ACHN (cell line): ENCODE measurements at regions not wholly inside any gene's neighbourhood (a gene's known extent, or its start where the extent isn't known, plus 50 kb on each side); places are given as distances from the start of the nearest gene placed in this dataset.
A peak's percentile ranks its signal among the peaks of the same experiment; 100 is the strongest.
"Not testable (repeated sequence)": the region's sequence is repeated elsewhere in the genome, so short reads cannot be mapped to it uniquely, and the experiment has no call there.

Source experiments
- DNase-seq: peaks from one replicate; pipeline ENCODE4 v3.0.0-alpha.2; 2015
- in situ Hi-C: cut with HindIII; loops from 2 replicates; pipeline ENCODE4 v1.10.0; 2017; ENCODE audit warnings: low sequenced_read_pairs, low pct_ligation_motif_present, low pct_unique_long_range_greater_than_20kb

DNA sequence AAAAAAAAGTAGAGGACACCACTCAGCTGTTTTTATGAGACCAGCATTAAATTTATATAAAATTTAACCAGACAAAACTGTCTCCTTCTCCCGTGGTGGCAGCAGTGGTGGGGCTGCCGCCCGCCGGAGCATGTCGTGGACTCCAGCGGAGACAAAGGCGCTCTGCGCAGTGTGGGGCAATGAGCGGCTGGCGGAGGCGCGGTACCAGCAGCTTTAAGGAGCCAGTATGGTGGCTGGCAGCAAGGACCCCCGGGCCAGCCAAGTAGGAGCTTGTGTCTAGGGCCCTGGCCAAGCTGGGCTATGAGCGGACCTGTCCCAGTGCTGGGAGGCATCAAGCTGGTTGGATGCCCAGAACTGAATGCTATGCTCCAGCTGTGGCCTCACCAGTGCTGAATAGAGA lies 2102.9 kb downstream of the NCAM2 start:
- in situ Hi-C loops, result no loop called here
- no peak for DNase-seq

DNA sequence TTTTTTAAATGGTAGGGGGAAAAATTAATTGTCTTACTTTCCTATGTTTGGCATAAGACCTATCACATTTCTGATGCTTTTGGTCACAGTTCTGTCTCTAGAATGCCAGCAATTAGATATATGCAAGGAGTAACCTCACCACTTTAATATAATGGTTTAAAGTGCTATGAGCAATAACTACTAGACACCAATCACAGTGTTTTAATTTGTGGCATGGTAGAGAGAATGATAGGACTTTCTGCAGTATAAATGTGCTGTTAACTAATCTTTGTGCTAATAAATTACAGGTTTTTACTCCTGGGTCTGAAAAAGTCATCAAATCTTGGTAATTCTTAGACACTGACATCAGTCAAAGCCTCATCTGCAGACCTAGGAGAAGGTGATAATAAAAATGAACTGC lies 2110.3 kb downstream of the NCAM2 start:
- in situ Hi-C loops, result no loop called here
- DNase-seq, result no peak

DNA sequence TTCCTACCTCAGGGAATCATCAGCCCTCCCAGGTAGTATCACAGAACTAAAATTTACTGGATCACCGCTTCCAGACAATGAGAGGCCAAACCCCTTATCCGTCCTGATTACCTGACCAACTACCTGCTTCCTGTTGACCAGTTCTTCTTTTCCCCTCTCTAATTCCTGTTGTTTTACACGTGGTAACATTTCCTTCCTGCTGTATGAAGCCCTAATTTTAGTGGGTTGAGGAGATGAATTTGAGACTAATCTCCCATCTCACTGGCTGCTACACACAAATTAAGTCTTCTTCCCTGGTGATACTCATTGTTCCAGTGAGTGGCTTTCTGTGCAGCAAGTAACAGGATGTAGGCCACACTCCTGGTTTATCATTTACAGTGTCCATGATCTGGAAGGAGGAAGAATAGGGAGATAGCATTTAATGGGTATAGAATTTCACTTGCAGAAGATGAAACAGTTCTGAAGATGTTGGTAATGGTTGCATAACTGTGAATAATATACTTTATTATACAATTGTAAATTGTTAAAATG lies 2112.9 kb downstream of the NCAM2 start:
- DNase-seq, result peak; percentile 38
- in situ Hi-C loops, result no loop called here

DNA sequence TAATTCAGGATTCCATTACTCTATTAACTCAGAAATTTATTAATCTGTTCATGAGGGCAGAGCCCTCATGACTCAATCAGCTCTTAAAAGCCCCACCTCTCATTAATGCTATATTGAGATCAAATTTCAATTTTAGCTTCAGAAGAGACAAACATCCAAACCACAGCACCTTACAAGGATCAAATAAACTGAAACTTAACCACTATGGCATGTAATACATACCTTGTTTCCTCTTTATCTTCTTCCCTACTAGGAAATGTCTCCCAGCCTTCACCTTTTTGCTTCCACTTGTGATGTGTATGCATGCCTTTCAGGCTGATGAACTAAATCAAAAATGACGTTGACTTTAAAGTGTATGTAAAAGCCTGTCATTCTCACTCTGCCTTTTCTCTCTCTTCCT lies 2121.3 kb downstream of the NCAM2 start:
- no peak for DNase-seq
- in situ Hi-C loops, result no loop called here

DNA sequence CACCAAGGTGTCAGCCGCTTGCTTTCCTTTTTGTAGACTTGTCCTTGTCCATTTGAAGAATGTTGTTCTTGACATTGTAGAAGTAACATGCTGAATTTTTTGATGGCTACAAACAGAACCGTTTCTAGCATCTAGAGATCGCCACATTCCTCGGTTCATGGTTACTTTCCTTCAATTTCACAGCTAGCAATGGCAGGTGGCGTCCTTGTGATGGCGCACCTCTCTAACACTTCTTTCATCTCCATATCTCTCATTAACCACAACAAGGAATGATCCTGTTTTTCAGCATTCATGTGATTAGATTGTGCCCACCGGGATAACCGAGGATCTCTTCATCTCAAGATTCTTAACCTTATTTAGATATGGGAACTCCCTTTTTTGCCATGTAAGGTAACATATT lies 2129.8 kb downstream of the NCAM2 start:
- no peak for DNase-seq
- in situ Hi-C loops, result no loop called here

DNA sequence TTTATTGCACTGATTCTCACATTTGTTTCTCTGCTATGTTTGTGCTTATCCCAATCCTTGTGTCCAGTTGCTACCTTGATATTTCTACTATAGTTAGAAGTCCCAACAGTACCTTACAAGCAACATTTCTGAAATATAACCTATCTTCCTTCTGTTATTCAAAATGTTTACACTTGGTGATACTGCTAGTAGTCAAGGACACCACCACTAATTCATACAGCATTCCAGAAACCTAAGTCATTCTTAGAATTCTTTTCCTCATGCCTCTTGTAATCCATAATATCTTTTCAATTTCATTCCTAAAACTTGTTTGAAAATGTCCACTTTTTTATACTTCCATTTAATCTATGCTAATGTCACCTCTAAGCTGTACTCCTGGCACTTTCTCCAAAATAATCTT lies 2132.1 kb downstream of the NCAM2 start:
- in situ Hi-C loops, result no loop called here
- peak; percentile 17 for DNase-seq

DNA sequence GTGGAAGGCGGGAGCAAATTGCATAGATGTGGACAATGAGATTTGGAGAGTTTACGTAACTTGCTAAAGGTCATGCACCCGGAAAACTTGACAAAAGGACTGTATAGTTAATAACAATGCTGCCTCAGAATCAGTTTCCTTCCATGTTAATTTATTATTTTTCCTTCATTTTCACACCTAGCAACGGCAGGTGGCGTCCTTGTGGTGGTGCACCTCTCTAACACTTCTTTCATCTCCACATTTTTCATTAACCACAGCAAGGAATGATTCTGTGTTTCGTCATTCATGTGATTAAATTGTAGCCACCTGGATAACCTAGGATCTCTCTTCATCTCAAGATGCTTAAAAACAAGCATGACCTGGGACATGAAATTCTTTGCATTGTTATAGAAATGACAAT lies 2133.0 kb downstream of the NCAM2 start:
- in situ Hi-C loops, result no loop called here
- peak; percentile 28 for DNase-seq

DNA sequence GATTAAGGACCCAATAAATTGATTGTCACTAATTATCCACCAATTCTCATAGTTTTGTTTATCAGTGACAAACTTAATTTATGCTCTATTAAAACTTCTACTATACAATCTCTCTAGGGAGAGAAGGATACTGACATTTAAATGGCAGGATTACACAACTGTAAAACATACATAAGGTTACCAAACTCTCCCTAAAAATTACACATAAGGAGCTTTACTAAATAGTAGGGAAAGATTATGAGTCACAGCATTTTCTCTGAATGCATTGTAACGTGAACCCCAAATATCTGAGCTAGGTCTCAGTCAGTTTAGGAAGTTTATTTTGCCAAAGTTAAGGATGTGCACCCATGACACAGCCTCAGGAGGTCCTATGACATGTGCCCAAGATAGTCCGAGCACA lies 2140.6 kb downstream of the NCAM2 start:
- no peak for DNase-seq
- in situ Hi-C loops, result no loop called here

DNA sequence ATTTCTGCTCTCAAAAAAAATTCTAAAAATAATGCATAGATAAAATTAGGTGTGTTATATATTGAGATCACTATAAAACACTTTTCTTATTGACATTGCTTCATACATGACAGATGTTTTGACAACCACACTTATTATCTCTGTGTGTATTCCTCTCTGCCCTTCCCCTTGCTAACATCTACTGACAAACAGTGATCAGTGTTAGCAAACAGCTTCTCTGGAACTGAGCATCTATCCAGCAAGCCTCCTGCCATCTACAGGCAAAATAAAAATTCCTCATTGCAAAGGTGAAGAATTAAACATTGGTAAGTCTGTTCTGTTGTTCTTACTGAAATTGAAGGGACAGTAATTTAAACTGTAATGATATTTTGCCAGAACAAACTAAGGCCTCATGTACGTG lies 2153.9 kb downstream of the NCAM2 start:
- in situ Hi-C loops, result no loop called here
- DNase-seq, result no peak

DNA sequence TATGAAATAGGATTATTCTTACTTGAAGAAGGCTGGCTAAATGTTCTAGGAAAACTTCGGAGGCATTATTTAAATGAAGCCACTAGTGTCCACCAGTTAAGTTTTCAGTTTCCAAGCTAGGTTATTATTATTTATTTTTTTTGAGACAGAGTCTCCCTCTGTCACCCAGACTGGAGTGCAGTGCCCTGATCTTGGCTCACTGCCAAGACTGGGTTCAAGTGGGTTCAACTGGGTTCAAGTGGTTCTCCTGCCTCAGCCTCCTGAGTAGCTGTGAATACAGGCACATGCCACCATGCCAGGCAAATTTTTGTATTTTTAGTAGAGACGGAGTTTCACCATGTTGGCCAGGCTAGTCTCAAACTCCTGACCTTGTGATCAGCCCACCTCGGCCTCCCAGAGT lies 2155.6 kb downstream of the NCAM2 start:
- in situ Hi-C loops, DNase-seq: not testable (repeated sequence)

DNA sequence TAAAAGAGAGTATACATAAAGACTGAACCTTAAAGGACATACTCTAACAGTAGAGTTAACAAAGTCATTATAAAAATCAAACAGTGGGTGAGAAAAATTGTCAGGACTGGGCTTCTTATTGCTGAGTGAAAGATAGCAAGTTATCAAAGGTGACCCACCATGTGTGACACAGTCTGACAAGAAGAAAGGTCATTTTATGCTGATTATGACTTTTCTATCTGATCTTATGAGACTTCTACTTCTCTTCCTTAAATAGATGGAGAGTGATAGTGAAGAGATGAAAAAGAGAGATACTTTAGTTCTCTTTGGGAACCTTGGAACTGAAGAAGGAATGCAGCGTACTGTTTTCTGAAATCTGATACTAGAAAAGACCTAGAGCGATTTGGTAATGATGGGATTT lies 2157.1 kb downstream of the NCAM2 start:
- in situ Hi-C loops, result no loop called here
- no peak for DNase-seq

DNA sequence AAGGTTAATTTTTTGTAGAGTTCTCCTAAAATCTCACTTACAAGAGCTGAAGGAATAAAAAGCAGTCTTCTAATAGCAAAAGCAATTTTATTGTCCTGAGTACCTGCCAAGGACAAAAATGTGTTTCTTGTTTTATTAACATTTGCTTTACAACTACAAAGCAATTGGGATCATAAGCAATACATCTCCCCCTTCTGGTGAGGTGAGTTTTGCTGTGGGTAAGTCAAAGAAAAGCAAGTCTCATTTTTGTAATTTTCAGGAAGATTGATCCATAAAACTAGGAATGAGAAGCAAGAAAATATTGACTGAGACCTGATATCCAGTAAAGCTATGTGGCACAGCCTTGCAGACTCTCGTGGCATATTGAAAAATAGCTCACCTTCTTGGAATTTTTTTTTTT lies 2162.7 kb downstream of the NCAM2 start:
- in situ Hi-C loops, result no loop called here

DNA sequence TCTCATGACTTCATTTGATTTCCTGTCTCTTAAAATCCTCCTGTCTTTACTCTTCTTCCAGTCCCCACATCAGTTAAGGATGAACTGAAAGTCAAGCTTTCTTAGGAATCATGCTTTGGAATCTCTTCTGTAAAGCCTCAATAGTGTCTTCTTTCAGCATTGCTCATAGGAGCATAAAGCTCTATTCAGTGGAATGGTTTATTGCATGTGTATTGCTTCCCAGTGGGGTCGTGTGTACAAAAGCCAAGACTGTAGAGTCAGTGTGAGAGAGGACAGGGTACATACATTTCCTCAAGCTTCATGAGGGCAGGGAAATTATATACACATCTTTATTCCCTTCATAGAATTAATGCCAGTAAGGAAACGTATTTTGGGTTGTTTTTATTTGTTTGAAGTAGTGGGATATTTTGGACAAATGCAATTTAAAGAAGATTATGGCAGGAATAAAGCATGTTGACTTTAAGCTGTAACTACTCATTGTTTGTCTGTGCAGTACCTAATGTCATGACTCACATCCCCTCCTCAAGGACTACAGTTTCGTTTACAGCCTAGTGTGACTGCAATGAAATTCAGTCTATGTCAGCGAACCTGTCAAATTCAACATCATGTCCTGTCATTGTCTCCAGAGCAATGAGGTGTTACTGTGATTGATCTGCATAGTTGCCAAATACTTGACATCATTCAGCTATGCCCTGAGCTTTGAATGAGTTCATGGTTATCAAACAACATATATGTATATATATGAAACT lies 2164.2 kb downstream of the NCAM2 start:
- DNase-seq, result no peak
- in situ Hi-C loops, result no loop called here

More for the DNA sequence above, 2162.7 kb downstream of the NCAM2 start:
- peak; percentile 6 for DNase-seq
